ENCODE measurements at regions not wholly inside any gene's neighbourhood (a gene's known extent, or its start where the extent isn't known, plus 50 kb on each side); places are given as distances from the start of the nearest gene placed in this dataset.
A peak's percentile ranks its signal among the peaks of the same experiment; 100 is the strongest.

DNA sequence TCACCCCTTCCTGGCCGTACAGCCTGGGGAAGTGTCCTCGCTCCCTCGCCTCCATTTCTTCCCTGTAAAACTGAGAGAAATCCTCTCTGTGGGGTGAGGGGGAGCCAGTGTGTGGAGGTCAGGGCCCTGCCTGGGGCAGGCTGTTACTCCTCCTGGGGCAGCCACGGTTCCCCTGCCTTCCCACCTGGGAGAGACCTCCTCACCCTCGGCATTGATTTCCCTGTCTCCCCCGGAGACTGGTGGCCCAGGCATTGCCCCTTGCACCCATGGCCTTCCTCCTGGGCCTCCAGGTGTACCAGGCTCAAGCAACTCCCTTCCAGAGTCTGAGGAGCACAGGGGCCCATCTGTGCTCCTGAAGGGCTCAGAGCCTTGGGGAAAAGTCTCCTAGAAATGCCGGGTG, 75.6 kb upstream of the RNU6ATAC start:
- Histone ChIP-seq H3K4me3 (ENCODE audit: low read length) (no peak overlapping the region), H3K9ac (ENCODE audit: low read length) (no peak overlapping the region), H4K20me1 (ENCODE audit: insufficient read depth, low read length) (no peaks in the 10 kb centered on the region), H3K4me1 (ENCODE audit: low read length) (peaks cover 20% of the 10 kb centered on the region), H3K36me3 (replicated peaks; ENCODE audit: low read depth, low read length) (no peaks in the 10 kb centered on the region), H3K27ac (ENCODE audit: low read length) (no peak overlapping the region), H2AFZ (ENCODE audit: low read depth, low read length) (no peak overlapping the region), H3K4me2 (ENCODE audit: low read length) (no peak overlapping the region), H3K27me3 (ENCODE audit: low read depth, low read length) (no peaks in the 10 kb centered on the region), H3K79me2 (ENCODE audit: low read length) (no peaks in the 10 kb centered on the region), H3K9me3 (ENCODE audit: insufficient read depth, low read length) (no peaks in the 10 kb centered on the region)
- TF ChIP-seq EZH2phosphoT487 (IDR thresholded peaks at IDR 0.05; ENCODE audit: low read depth): no peak
- TF ChIP-seq, protein P1, sequence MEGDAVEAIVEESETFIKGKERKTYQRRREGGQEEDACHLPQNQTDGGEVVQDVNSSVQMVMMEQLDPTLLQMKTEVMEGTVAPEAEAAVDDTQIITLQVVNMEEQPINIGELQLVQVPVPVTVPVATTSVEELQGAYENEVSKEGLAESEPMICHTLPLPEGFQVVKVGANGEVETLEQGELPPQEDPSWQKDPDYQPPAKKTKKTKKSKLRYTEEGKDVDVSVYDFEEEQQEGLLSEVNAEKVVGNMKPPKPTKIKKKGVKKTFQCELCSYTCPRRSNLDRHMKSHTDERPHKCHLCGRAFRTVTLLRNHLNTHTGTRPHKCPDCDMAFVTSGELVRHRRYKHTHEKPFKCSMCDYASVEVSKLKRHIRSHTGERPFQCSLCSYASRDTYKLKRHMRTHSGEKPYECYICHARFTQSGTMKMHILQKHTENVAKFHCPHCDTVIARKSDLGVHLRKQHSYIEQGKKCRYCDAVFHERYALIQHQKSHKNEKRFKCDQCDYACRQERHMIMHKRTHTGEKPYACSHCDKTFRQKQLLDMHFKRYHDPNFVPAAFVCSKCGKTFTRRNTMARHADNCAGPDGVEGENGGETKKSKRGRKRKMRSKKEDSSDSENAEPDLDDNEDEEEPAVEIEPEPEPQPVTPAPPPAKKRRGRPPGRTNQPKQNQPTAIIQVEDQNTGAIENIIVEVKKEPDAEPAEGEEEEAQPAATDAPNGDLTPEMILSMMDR (IDR thresholded peaks at IDR 0.05; ENCODE audit: low read depth, low read length): no peak

DNA sequence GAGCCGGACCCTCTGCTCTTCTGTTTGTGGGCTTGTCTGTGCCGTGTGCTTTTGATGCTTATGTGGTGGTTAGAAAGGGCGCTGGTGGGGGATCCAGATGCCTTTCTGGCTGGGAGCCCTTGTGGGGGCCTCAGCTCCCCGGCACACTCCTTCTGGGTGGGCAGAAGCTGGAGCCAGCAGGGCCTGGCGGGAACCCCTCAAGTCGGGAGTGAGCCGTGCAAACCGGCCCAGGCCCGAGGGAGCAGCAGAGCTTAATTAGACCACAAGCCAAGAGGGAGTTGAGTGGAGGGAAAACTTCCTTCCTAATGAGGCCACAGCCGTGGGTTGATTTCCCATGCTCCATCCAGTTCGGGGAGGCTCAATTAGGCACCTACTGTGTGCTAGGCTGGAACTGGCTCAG, 76.0 kb upstream of the RNU6ATAC start:
- no peaks in the 10 kb centered on the region for H3K9me3 ChIP-seq (ENCODE audit: insufficient read depth, low read length)
- no peaks in the 10 kb centered on the region for H3K36me3 ChIP-seq (replicated peaks; ENCODE audit: low read depth, low read length)
- no peak overlapping the region for H3K27ac ChIP-seq (ENCODE audit: low read length)
- no peak overlapping the region for H3K4me3 ChIP-seq (ENCODE audit: low read length)
- H3K27me3 ChIP-seq (ENCODE audit: low read depth, low read length): no peaks in the 10 kb centered on the region
- no peak for TF ChIP-seq EZH2phosphoT487 (IDR thresholded peaks at IDR 0.05; ENCODE audit: low read depth)
- TF ChIP-seq, protein P1 (IDR thresholded peaks at IDR 0.05; ENCODE audit: low read depth, low read length): no peak
- no peaks in the 10 kb centered on the region for H3K79me2 ChIP-seq (ENCODE audit: low read length)
- H3K4me2 ChIP-seq (ENCODE audit: low read length): no peak overlapping the region
- peaks cover 25% of the 10 kb centered on the region for H3K4me1 ChIP-seq (ENCODE audit: low read length)
- no peak overlapping the region for H3K9ac ChIP-seq (ENCODE audit: low read length)
- H4K20me1 ChIP-seq (ENCODE audit: insufficient read depth, low read length): no peaks in the 10 kb centered on the region
- no peak overlapping the region for H2AFZ ChIP-seq (ENCODE audit: low read depth, low read length)

DNA sequence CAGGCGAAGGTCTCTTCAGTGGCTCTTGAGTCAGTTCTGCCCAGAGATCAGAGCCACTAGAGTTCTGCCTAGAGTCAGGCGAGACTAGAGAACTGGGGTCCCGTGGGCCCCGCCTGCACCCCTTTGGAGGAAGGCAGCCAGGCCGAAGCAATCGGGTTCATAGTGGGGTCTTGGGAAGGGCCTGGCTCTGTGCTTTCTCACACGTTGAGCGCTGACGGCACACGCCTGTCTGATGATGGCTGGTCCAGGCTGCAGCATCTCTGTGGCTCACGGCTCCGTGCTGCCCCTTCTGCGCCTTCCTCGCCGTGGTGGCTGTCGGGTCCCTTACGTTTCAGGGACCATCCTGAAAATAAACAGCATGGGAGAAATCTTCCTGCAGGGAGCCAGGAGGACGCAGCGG, 78.3 kb upstream of the RNU6ATAC start:
- Histone ChIP-seq H3K4me1 (ENCODE audit: low read length) (peaks cover 25% of the 10 kb centered on the region), H3K79me2 (ENCODE audit: low read length) (no peaks in the 10 kb centered on the region), H4K20me1 (ENCODE audit: insufficient read depth, low read length) (no peaks in the 10 kb centered on the region), H2AFZ (ENCODE audit: low read depth, low read length) (no peak overlapping the region), H3K4me3 (ENCODE audit: low read length) (no peak overlapping the region), H3K9me3 (ENCODE audit: insufficient read depth, low read length) (peaks cover 3% of the 10 kb centered on the region), H3K27me3 (ENCODE audit: low read depth, low read length) (no peaks in the 10 kb centered on the region), H3K36me3 (replicated peaks; ENCODE audit: low read depth, low read length) (no peaks in the 10 kb centered on the region), H3K9ac (ENCODE audit: low read length) (no peak overlapping the region), H3K4me2 (ENCODE audit: low read length) (no peak overlapping the region), H3K27ac (ENCODE audit: low read length) (no peak overlapping the region)
- TF ChIP-seq, protein P1 (IDR thresholded peaks at IDR 0.05; ENCODE audit: low read depth, low read length): no peak
- TF ChIP-seq EZH2phosphoT487 (IDR thresholded peaks at IDR 0.05; ENCODE audit: low read depth): no peak

DNA sequence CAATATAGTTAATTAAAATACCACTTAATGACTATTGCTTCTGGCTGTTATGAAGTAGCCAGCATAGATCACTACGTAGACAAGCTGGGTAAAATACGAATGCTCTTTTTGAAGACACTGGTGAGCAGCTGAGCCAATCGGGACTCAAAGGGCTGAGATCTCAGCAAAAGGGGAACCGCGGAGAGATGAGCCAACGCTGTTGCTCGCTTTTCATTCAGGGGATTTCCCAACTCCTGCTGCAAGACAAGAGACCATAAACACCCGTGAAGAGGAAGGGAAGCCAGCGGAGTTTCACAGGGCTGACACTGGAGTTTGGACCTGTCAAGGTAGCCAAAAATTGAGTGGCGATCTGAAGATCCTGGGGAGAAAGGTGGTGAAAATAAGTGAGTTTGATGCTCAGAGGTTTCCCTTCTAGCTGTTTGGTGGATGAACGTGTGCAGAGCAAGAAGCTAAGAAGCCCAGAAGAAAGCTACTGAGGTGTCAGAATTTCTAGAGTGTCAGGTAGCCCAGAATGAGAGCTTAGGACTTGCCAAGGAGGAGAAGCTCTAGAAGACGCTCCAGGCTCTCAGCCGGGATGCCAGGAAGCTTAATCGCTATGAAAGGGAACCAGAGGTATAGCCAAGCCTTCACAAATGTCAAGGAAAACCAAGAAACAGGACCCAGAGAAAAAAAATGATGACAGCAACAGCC, 79.6 kb upstream of the RNU6ATAC start:
- H3K9me3 ChIP-seq (ENCODE audit: insufficient read depth, low read length): peaks cover 8% of the 10 kb centered on the region
- H3K4me2 ChIP-seq (ENCODE audit: low read length): peak overlapping the region; percentile 93
- TF ChIP-seq EZH2phosphoT487 (IDR thresholded peaks at IDR 0.05; ENCODE audit: low read depth): no peak
- TF ChIP-seq, protein P1 (IDR thresholded peaks at IDR 0.05; ENCODE audit: low read depth, low read length): no peak
- peak overlapping the region; percentile 72 for H3K27ac ChIP-seq (ENCODE audit: low read length)
- 0 out of 2 replicates have a peak overlapping the region, but pooled peaks have one; percentile 66 for H2AFZ ChIP-seq (ENCODE audit: low read depth, low read length)
- H4K20me1 ChIP-seq (ENCODE audit: insufficient read depth, low read length): no peaks in the 10 kb centered on the region
- H3K79me2 ChIP-seq (ENCODE audit: low read length): no peaks in the 10 kb centered on the region
- H3K27me3 ChIP-seq (ENCODE audit: low read depth, low read length): no peaks in the 10 kb centered on the region
- peaks cover 30% of the 10 kb centered on the region for H3K4me1 ChIP-seq (ENCODE audit: low read length)
- H3K9ac ChIP-seq (ENCODE audit: low read length): peak overlapping the region; percentile 56
- H3K36me3 ChIP-seq (replicated peaks; ENCODE audit: low read depth, low read length): no peaks in the 10 kb centered on the region
- peak overlapping the region; percentile 72 for H3K4me3 ChIP-seq (ENCODE audit: low read length)
